Gastroesophageal sphincter (tissue), 2 donors: ENCODE measurements at regions not wholly inside any gene's neighbourhood (a gene's known extent, or its start where the extent isn't known, plus 50 kb on each side); places are given as distances from the start of the nearest gene placed in this dataset.

Experiments
- EP300 ChIP-seq: sonication (generic); formaldehyde crosslinking; IDR thresholded peaks from one replicate; pipeline ENCODE4 v1.6.1; 2017; ENCODE audit warnings: antibody characterized with exemption, mild to moderate bottlenecking
- POLR2A ChIP-seq, 2 donors: fragments of 450-650 bp; IDR thresholded peaks; one replicate each; pipeline ENCODE4 v1.6.1; 2017; ENCODE audit warnings: antibody characterized with exemption in 2 of 2, mild to moderate bottlenecking in 2 of 2, moderate library complexity in 1 of 2
- POLR2AphosphoS5 ChIP-seq: sonication (generic); formaldehyde crosslinking; IDR thresholded peaks from one replicate; pipeline ENCODE4 v1.6.1; 2017; ENCODE audit warnings: antibody characterized with exemption

DNA sequence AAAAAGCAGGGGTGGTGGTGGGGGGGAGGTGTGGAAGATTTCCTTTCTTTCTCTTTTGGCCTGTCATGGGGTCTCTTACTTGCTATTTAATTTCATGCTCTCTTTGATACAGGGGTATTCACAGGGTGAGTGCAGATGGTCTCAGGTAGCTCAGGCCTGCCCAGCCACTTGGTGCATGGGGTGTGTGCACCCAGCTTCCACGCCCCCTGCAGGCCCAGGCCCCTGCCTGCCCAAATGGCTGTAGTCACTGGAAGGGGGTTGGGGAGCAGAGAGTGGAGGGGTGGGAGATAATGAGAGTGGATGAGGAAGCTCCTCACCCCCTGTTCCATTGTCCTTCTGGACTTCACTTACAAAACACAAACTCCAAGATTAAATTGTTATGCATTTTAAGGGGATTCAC is 133.6 kb upstream of the SGK1 start:
- TF ChIP-seq POLR2A (IDR thresholded peaks at IDR 0.05) (no peak), POLR2AphosphoS5 (no peak), EP300 (no peak)
